SKM-1 (cell line): ENCODE measurements at regions not wholly inside any gene's neighbourhood (a gene's known extent, or its start where the extent isn't known, plus 50 kb on each side); places are given as distances from the start of the nearest gene placed in this dataset.
"Not testable (repeated sequence)": the region's sequence is repeated elsewhere in the genome, so short reads cannot be mapped to it uniquely, and the experiment has no call there.

ENCODE experiments used
- DNase-seq: peaks from one replicate; lab custom pipeline; 2025; ENCODE audit not compliant: unreplicated experiment; lab: John Stamatoyannopoulos, UW

GRCh38 chr1:41994195-41994894, 75.6 kb upstream of the HIVEP3 start:
- no peak for DNase-seq

- no peak for DNase-seq
These were observed 64.7 kb upstream of the HIVEP3 start for GRCh38 chr1:41983451-41983850.

- DNase-seq, result no peak
These were observed 63.1 kb upstream of the HIVEP3 start for GRCh38 chr1:41981796-41982195.

GRCh38 chr1:41980827-41981653, 62.3 kb upstream of the HIVEP3 start:
- no peak for DNase-seq

DNA sequence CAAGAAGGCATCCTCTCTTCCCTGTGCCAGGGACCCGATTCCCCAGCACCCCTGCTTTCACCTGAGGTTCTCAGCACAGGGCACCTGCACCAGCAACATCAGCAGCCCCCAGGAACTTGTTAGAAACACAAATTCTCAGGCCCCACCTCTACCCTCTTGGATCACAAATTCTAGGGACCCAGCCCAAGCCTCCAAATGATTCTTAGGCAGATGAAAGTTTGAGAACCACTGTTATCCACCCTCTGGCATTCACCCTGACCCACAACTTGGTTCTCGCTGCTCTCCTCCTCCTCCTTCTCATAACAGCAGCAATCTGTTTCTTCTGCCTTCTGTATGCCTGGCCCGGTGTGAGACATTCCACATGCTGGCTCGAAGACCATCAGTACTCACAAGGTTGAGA, 60.3 kb upstream of the HIVEP3 start:
- DNase-seq, result no peak

DNA sequence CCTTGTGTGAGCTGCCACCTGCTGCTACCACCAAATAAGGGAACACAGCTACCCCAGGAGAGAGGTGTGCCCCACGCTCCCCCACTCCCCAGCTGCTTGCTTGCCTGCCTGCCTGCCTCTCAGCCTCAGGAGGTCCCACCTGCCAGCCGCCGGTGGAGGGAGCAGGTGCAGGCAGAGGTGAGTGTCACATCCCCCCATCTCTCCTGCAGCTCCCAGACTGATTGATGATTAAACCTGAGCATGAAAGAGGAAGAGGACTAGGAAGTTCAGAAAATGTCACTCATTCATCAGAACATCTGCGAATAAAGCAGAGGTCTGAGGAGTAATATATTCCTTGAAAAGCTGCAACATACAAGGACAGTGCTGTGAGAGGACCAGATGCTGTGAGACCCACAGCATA, 58.6 kb upstream of the HIVEP3 start:
- no peak for DNase-seq

DNA sequence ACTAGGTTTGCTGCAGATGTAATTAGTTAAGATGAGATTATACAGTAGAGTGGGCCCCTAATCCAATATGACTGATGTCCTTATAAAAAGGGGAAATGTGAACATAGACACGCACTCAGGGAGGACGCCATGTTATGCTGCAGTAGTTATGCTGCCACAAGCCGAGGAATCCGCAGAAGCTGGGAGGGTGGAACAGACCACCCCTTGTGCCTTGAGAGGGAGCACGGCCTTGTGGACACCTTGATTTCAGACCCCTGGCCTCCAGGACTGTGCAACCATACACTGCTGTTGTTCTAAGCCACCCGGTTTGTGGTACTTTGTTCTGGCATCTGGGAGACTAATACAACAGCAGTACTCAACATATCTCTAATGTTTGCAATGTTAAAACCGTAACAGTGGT, 57.9 kb upstream of the HIVEP3 start:
- DNase-seq, result no peak

DNA sequence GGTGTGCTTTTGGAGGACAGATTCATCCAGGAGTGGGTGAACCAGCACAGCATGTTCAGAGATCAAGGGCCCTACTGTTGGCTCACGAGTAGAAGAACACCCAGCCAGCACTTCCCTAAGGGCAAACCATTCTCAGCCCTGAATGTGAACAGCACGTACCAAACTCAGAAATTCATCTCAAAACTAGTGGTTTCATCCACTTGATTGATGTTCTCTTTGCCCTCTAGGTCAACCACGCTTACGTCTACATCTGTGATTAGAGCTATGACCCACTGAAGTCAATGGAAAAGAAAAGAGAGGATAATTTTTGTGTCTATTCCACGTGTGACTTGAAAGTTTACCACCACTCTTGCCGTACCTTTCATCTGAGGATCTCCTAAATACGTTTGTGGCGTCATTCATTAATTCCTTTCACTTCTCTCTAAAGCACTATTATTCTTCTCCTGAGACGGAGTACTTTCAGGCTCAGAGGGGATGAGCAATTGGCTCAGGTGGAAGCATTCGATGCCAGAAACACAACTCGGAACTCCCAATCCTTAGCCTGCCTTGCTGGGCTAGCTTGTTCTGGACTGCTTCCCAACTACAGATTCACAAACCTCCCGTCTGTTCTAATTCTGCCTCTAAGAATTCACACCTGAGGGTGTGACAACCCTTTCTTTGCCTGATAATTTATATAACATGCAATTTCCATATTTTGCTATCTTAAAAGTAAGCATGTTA, 57.3 kb upstream of the HIVEP3 start:
- DNase-seq, result no peak

GRCh38 chr1:41975121-41975520, 56.4 kb upstream of the HIVEP3 start:
- DNase-seq, result no peak

- not testable (repeated sequence) for DNase-seq
These were observed 49.8 kb upstream of the HIVEP3 start for GRCh38 chr1:41968557-41968956.
